GM06990 (cell line): ENCODE measurements at regions not wholly inside any gene's neighbourhood (a gene's known extent, or its start where the extent isn't known, plus 50 kb on each side); places are given as distances from the start of the nearest gene placed in this dataset.
"Not testable (repeated sequence)": the region's sequence is repeated elsewhere in the genome, so short reads cannot be mapped to it uniquely, and the experiment has no call there.

Experiments used
- DNase-seq: peaks from one replicate; pipeline ENCODE4 v3.0.0-alpha.2; 2011; ENCODE audit not compliant: insufficient read length; ENCODE audit errors: extremely low read depth
- H3K27me3 ChIP-seq: replicated peaks from 2 replicates; pipeline ENCODE4 v1.6.0; 2011; ENCODE audit warnings: low read length; ENCODE audit not compliant: control insufficient read depth, insufficient read depth
- H3K36me3 ChIP-seq: 2 replicates; pipeline ENCODE4 v1.5.1; 2011; ENCODE audit warnings: low read length; ENCODE audit not compliant: control insufficient read depth, insufficient read depth
- H3K4me3 ChIP-seq: replicated peaks from 2 replicates; pipeline ENCODE4 v1.5.1; 2011; ENCODE audit warnings: low read depth, mild to moderate bottlenecking, control low read depth, low read length
- TF ChIP-seq, protein P1 (sequence below): IDR thresholded peaks from 2 replicates; pipeline ENCODE4 v1.5.1; 2011; ENCODE audit warnings: low read length, control low read depth, mild to moderate bottlenecking, inconsistent platforms; ENCODE audit not compliant: insufficient read depth, poor library complexity, severe bottlenecking

DNA sequence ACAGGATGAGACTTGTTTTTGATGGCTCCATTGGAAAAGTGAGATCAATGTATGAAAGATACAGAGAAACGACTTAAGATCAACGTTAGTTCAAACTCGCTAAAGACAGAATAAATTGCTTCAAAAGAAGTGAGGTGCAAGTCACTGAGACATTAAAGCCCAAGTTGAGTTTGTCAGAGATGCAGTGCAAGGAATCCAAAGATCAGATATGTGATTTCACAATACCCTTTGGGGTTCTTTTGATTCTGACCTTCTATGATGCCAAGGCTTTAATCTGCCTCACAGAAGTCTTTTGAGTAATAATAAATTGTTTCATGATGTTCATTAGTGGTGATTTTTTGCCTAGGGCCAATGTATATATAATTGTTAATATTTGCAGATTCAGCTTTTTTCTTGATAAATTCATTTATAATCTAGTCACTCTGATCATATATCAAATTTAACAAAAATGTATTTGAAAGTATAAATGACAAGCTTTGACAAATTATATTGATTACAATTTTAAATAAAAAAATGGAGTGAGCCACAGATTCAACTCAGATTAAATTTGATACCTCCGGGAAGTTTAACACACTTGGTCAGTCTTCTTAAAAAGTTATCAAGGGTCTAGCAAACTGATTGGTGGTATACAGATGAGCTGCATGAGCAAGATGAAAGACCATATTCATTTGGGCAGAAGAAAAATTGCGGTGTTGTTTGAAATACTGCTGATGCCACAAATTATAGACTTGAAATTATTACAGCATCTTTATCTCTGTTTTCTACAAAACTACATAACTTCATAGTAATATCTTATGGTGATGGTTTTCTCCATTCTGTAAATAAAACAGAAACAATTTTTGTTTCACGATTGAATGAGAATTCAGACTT is 144.8 kb upstream of the FAR2 start:
- Histone ChIP-seq H3K4me3 (no peak overlapping the region), H3K36me3 (no peaks in the 10 kb centered on the region), H3K27me3 (no peaks in the 10 kb centered on the region)
- TF ChIP-seq, protein P1, sequence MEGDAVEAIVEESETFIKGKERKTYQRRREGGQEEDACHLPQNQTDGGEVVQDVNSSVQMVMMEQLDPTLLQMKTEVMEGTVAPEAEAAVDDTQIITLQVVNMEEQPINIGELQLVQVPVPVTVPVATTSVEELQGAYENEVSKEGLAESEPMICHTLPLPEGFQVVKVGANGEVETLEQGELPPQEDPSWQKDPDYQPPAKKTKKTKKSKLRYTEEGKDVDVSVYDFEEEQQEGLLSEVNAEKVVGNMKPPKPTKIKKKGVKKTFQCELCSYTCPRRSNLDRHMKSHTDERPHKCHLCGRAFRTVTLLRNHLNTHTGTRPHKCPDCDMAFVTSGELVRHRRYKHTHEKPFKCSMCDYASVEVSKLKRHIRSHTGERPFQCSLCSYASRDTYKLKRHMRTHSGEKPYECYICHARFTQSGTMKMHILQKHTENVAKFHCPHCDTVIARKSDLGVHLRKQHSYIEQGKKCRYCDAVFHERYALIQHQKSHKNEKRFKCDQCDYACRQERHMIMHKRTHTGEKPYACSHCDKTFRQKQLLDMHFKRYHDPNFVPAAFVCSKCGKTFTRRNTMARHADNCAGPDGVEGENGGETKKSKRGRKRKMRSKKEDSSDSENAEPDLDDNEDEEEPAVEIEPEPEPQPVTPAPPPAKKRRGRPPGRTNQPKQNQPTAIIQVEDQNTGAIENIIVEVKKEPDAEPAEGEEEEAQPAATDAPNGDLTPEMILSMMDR, result no peak
- no peak for DNase-seq

DNA sequence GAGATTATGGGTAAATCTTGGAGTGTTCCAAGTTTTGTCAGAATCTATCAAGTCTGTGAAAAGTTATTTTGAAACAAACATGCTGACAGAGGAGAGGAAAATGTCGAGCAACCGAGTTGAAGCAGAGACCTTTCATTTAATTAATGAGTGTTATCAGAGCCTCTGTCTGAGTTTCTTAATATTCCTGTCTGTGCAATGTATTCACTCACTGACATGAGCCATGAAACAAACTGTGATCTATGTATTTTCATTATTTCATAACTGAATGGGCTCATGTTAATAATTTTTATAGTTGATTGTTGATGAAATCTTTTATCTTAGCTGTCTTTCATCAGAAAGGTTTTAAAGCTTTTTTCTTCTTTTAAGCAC is 144.2 kb upstream of the FAR2 start:
- Histone ChIP-seq H3K36me3 (no peaks in the 10 kb centered on the region), H3K4me3 (no peak overlapping the region), H3K27me3 (no peaks in the 10 kb centered on the region)
- TF ChIP-seq, protein P1, result no peak
- no peak for DNase-seq

DNA sequence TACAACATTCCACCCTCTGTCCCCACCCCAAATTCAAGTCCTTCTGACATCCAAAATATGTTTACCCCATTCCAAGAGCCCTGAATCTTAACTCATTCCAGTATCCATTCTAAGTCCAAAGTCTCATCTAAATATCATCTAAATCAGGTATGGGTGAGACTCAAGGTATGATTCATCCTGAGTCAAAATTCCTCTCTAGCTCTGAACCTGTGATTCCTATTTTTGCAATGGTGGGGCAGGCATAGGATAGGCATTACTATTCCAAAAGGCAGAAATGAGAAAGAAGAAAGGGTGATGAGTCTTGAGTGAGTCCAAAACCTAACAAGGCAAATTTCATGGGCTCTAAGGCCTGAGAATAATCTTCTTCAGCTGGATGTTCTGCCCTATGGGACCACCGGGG is 140.3 kb upstream of the FAR2 start:
- TF ChIP-seq, protein P1, result no peak
- Histone ChIP-seq H3K4me3 (no peak overlapping the region), H3K27me3 (no peaks in the 10 kb centered on the region), H3K36me3 (no peaks in the 10 kb centered on the region)
- no peak for DNase-seq

DNA sequence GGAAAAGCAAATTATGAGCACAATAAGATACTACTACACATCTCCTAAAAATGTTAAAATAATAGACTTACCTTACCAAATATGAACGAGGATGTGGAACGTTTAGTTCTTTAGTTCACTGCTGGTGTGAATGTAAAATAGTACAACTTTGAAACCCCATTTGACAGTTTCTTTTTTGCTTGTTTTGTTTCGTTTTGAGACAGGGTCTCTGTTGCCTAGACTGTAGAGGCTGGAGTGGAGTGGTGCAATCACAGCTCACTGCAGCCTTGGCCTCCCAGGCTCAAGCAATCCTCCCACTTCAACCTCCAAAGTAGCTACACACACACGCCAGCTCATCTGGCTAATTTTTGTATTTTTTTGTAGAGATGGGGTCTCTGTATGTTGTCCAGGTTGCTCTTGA is 136.4 kb upstream of the FAR2 start:
- no peak for DNase-seq
- TF ChIP-seq, protein P1, result no peak
- Histone ChIP-seq H3K27me3 (no peaks in the 10 kb centered on the region), H3K36me3 (no peaks in the 10 kb centered on the region), H3K4me3 (no peak overlapping the region)

DNA sequence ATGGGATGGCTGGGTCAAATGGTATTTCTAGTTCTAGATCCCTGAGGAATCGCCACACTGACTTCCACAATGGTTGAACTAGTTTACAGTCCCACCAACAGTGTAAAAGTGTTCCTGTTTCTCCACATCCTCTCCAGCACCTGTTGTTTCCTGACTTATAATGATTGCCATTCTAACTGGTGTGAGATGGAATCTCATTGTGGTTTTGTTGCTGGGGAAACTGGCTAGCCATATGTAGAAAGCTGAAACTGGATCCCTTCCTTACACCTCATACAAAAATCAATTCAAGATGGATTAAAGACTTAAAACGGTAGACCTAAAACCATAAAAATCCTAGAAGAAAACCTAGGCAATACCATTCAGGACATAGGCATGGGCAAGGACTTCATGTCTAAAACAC is 131.5 kb upstream of the FAR2 start:
- not testable (repeated sequence) for H3K36me3 ChIP-seq, DNase-seq, H3K27me3 ChIP-seq, H3K4me3 ChIP-seq

DNA sequence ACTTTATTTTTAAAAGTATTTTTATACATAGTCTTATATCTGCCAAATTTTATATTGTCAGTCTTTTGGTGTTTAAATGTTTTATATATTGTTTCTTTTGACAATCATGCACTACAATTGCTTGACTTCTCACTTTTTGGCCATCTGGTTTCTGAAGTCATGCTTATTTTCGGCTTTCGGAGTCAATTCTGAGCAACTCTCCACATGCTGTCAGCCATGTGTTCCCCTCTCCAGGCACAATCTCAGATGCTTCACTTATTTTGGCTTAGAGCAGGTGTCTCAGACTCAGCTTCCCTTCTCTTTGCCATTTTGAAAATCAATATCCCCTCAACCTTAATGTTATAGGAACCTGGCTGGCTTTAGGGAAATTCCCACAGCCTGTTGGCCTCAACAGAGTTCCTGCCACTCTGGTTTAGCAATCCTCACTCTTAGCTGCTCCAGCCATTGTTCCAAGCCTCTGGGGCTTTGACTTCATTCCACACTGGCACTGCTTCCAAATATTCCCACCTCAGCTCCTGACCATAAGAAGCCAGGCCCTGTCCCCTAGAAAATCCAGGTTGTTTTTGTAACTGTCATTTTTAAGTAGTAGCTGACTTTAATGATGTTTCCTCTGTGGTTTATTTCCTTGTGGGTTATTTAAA is 125.5 kb upstream of the FAR2 start:
- TF ChIP-seq, protein P1, result no peak
- DNase-seq, result no peak
- Histone ChIP-seq H3K4me3 (no peak overlapping the region), H3K36me3 (no peaks in the 10 kb centered on the region), H3K27me3 (no peaks in the 10 kb centered on the region)
